Heart left ventricle (tissue), 13 donors: ENCODE measurements at regions not wholly inside any gene's neighbourhood (a gene's known extent, or its start where the extent isn't known, plus 50 kb on each side); places are given as distances from the start of the nearest gene placed in this dataset.

Experiments
- POLR2A ChIP-seq, 2 donors: fragments of 450-650 bp; IDR thresholded peaks; one replicate each; pipeline ENCODE4 v1.6.1; 2017; ENCODE audit warnings: antibody characterized with exemption in 2 of 2, mild to moderate bottlenecking in 2 of 2, moderate library complexity in 2 of 2
- TF ChIP-seq, protein P1 (sequence below), 12 donors: fragments of 200-600 bp; sonication (generic) in 4 of 12; IDR thresholded peaks; one replicate each; pipeline versions ENCODE4 v1.5.0 to v1.8.0; 2018 to 2022; ENCODE audit warnings: antibody characterized with exemption in 12 of 12, mild to moderate bottlenecking in 5 of 12
- donor health status: ischemic (EF 13 %, LVEDD 7.1; RV severe dilation, severe dysfunction).
- donor health status: DM: no; HTN: yes; CAD: no.
- donor health status: DM: no; HTN: no; CAD: no.
- donor health status: ischemic (EF 25% LVEDD 6.9; RV normal size, moderate dysfunction).
- donor health status: ischemic (EF 25% LVEDD 5.7; RV mildly dilated, moderate dysfunction).
- donor health status: ischemic (EF 35%, LVEDD 5.7; RV mildly dilated, moderate dysfunction).
- donor health status: nonischemic (EF 11% LVEDD 7.7; RV severe dilation, severe dysfunction).
- donor health status: DM: yes; HTN: yes; CAD: no.
- donor health status: PGD.
- donor health status: ischemic (EF 29% LVEDD 5.4; RV normal size, mild dysfunction).
- donor health status: nonischemic (EF 23%, LVEDD 6.1; RV moderate dilation, normal function).

DNA sequence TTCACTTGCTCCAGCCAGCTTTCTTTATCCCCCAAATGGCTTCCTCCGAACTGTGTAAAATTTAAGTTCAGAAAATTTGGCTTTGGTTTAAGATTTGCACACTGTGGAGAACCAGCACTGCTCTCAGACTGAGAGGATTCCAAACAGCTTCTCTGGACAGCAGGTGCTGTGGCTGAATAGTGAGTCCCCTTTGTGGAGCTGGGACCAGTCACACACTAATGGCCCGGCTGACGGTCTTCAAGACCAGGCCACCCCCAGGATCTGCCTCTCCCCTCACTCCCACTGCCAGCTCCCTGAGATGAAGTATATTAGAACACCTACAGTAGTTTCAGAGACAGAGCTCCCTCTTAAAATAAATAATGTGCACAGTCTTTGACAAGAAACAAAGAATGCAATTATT is 267.3 kb downstream of the BCAT1 start:
- no peak for TF ChIP-seq POLR2A (IDR thresholded peaks at IDR 0.05)
- TF ChIP-seq, protein P1, sequence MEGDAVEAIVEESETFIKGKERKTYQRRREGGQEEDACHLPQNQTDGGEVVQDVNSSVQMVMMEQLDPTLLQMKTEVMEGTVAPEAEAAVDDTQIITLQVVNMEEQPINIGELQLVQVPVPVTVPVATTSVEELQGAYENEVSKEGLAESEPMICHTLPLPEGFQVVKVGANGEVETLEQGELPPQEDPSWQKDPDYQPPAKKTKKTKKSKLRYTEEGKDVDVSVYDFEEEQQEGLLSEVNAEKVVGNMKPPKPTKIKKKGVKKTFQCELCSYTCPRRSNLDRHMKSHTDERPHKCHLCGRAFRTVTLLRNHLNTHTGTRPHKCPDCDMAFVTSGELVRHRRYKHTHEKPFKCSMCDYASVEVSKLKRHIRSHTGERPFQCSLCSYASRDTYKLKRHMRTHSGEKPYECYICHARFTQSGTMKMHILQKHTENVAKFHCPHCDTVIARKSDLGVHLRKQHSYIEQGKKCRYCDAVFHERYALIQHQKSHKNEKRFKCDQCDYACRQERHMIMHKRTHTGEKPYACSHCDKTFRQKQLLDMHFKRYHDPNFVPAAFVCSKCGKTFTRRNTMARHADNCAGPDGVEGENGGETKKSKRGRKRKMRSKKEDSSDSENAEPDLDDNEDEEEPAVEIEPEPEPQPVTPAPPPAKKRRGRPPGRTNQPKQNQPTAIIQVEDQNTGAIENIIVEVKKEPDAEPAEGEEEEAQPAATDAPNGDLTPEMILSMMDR (IDR thresholded peaks at IDR 0.05), result no peak
